Testis (tissue), 2 donors: ENCODE measurements at regions not wholly inside any gene's neighbourhood (a gene's known extent, or its start where the extent isn't known, plus 50 kb on each side); places are given as distances from the start of the nearest gene placed in this dataset.

ENCODE experiments used
- POLR2A ChIP-seq: fragments of 450-650 bp; IDR thresholded peaks from one replicate; pipeline ENCODE4 v1.6.1; 2017; ENCODE audit warnings: antibody characterized with exemption, mild to moderate bottlenecking, moderate library complexity
- TF ChIP-seq, protein P1 (sequence below), 3 experiments: fragments of 450-650 bp in 2 of 3; fragments of 200-600 bp in 1 of 3; sonication (generic) in 1 of 3; IDR thresholded peaks; one replicate each; pipeline ENCODE4 v1.5.1; 2016 to 2019; ENCODE audit warnings: antibody characterized with exemption in 3 of 3, mild to moderate bottlenecking in 2 of 3, moderate library complexity in 1 of 3

DNA sequence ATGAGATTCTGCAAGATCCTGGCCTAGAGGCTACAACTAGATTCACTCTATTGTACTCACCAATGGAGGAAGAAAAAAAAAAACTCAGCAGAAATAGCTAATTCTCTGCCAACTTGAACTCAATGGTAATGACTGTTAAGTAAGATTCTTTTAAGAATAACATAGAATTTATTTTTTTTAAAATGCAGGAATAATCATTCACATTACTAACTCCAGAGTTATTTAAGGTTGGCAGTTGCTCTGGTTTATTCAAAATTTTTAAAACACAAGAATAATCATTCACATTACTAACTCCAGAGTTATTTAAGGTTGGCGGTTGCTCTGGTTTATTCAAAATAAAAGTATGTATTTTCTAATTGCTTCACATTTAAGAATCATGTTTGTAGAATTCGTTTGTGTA, 1071.9 kb downstream of the IGSF11 start:
- TF ChIP-seq, protein P1, sequence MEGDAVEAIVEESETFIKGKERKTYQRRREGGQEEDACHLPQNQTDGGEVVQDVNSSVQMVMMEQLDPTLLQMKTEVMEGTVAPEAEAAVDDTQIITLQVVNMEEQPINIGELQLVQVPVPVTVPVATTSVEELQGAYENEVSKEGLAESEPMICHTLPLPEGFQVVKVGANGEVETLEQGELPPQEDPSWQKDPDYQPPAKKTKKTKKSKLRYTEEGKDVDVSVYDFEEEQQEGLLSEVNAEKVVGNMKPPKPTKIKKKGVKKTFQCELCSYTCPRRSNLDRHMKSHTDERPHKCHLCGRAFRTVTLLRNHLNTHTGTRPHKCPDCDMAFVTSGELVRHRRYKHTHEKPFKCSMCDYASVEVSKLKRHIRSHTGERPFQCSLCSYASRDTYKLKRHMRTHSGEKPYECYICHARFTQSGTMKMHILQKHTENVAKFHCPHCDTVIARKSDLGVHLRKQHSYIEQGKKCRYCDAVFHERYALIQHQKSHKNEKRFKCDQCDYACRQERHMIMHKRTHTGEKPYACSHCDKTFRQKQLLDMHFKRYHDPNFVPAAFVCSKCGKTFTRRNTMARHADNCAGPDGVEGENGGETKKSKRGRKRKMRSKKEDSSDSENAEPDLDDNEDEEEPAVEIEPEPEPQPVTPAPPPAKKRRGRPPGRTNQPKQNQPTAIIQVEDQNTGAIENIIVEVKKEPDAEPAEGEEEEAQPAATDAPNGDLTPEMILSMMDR (IDR thresholded peaks at IDR 0.05) = no peak
- TF ChIP-seq POLR2A = no peak
